ENCODE measurements at regions not wholly inside any gene's neighbourhood (a gene's known extent, or its start where the extent isn't known, plus 50 kb on each side); places are given as distances from the start of the nearest gene placed in this dataset.

- TF ChIP-seq EZH2 (IDR thresholded peaks at IDR 0.05; ENCODE audit: borderline replicate concordance, low read depth, low read length, severe bottlenecking) (no peak), CTCF (IDR thresholded peaks at IDR 0.05; ENCODE audit: borderline replicate concordance, extremely low read depth, low read length, poor library complexity, severe bottlenecking) (no peak)
Measured at GRCh38 chr2:136295168-136295567, 177.2 kb upstream of the CXCR4 start.

Measured in DND-41 (cell line).